Astrocyte (in vitro differentiated cells and primary cell): ENCODE measurements at regions not wholly inside any gene's neighbourhood (a gene's known extent, or its start where the extent isn't known, plus 50 kb on each side); places are given as distances from the start of the nearest gene placed in this dataset.

Experiments
- DNase-seq: peaks from one replicate; pipeline ENCODE4 v3.0.0-alpha.2; 2010; ENCODE audit warnings: low read depth
- FAIRE-seq: peaks from 2 replicates; lab custom pipeline; 2011; peaks lifted over from hg19 to GRCh38; lab: Jason Lieb, UNC
- H2AFZ ChIP-seq: 2 replicates; pipeline ENCODE4 v1.6.0; 2012; ENCODE audit warnings: low read depth, low read length, inconsistent platforms
- H3K27ac ChIP-seq: 2 replicates; pipeline ENCODE4 v1.5.1; 2011; ENCODE audit warnings: low read depth, low read length, inconsistent platforms
- H3K27me3 ChIP-seq: 2 replicates; pipeline ENCODE4 v1.6.0; 2011; ENCODE audit warnings: low read length, inconsistent platforms; ENCODE audit not compliant: insufficient read depth
- H3K36me3 ChIP-seq: 2 replicates; pipeline ENCODE4 v1.5.1; 2011; ENCODE audit warnings: low read length, inconsistent platforms; ENCODE audit not compliant: insufficient read depth
- H3K4me1 ChIP-seq: 2 replicates; pipeline ENCODE4 v1.5.1; 2011; ENCODE audit warnings: low read length, inconsistent platforms; ENCODE audit not compliant: insufficient read depth
- H3K4me2 ChIP-seq: 2 replicates; pipeline ENCODE4 v1.6.0; 2012; ENCODE audit warnings: low read length, inconsistent platforms
- H3K4me3 ChIP-seq: 2 replicates; pipeline ENCODE4 v1.5.1; 2011; ENCODE audit warnings: low read depth, mild to moderate bottlenecking, low read length, inconsistent platforms; ENCODE audit not compliant: insufficient read depth
- H3K79me2 ChIP-seq: 2 replicates; pipeline ENCODE4 v1.6.0; 2012; ENCODE audit warnings: mild to moderate bottlenecking, low read length, inconsistent platforms; ENCODE audit not compliant: insufficient read depth
- H3K9ac ChIP-seq: 2 replicates; pipeline ENCODE4 v1.6.0; 2012; ENCODE audit warnings: mild to moderate bottlenecking, low read length, inconsistent platforms
- H3K9me3 ChIP-seq: 2 replicates; pipeline ENCODE4 v1.5.1; 2012; ENCODE audit warnings: low read depth, mild to moderate bottlenecking, low read length, inconsistent platforms; ENCODE audit not compliant: insufficient read depth
- H4K20me1 ChIP-seq: 2 replicates; pipeline ENCODE4 v1.6.0; 2012; ENCODE audit warnings: low read length, inconsistent platforms; ENCODE audit not compliant: insufficient read depth
- H3K27ac Mint-ChIP-seq: one replicate; pipeline ENCODE4 v1.8.0; 2021; ENCODE audit warnings: mild to moderate bottlenecking, mixed read lengths; ENCODE audit not compliant: unreplicated experiment
- H3K27me3 Mint-ChIP-seq: one replicate; pipeline ENCODE4 v1.8.0; 2021; ENCODE audit warnings: low read depth, mixed read lengths; ENCODE audit not compliant: unreplicated experiment
- H3K36me3 Mint-ChIP-seq: one replicate; pipeline ENCODE4 v1.8.0; 2021; ENCODE audit warnings: low read depth, mixed read lengths; ENCODE audit not compliant: unreplicated experiment
- H3K4me1 Mint-ChIP-seq: one replicate; pipeline ENCODE4 v1.8.0; 2021; ENCODE audit warnings: low read depth, mixed read lengths; ENCODE audit not compliant: unreplicated experiment
- H3K4me3 Mint-ChIP-seq: one replicate; pipeline ENCODE4 v1.8.0; 2021; ENCODE audit warnings: mild to moderate bottlenecking, moderate library complexity, mixed read lengths; ENCODE audit not compliant: unreplicated experiment
- H3K9me3 Mint-ChIP-seq: one replicate; pipeline ENCODE4 v1.8.0; 2021; ENCODE audit warnings: mild to moderate bottlenecking, mixed read lengths; ENCODE audit not compliant: unreplicated experiment
- EZH2 ChIP-seq: IDR thresholded peaks from 2 replicates; pipeline ENCODE4 v1.6.1; 2012; ENCODE audit warnings: mild to moderate bottlenecking, low read length, inconsistent platforms; ENCODE audit not compliant: insufficient read depth
- TF ChIP-seq, protein P1 (sequence below): IDR thresholded peaks from 2 replicates; pipeline ENCODE4 v1.5.1; 2011; ENCODE audit warnings: low read depth, mild to moderate bottlenecking, inconsistent platforms, low read length, moderate library complexity; ENCODE audit not compliant: insufficient read depth

DNA sequence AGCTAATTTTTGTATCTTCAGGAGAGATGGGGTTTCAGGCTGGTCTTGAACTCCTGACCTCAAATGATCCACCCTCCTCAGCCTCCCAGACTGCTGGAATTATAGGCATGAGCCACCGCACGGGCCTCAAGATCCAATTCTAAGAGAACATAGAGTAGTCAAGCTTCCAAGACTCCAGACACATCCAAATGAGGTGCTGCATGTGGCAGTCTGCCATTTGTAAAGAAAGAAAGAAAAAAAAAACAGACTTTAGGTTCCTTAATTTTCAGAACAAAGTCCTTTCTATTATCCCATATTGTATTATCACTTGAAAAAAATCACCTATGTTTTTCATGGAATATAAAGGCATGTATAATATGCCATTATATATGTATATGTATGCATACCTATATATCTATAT is 2104.5 kb downstream of the MAT2B start:
- H3K9me3 Mint-ChIP-seq = peaks cover 6% of the 10 kb centered on the region
- H3K4me3 Mint-ChIP-seq = no peak overlapping the region
- no peak overlapping the region for H3K4me2 ChIP-seq
- H3K36me3 Mint-ChIP-seq = no peaks in the 10 kb centered on the region
- no peaks in the 10 kb centered on the region for H3K36me3 ChIP-seq
- no peaks in the 10 kb centered on the region for H3K79me2 ChIP-seq
- DNase-seq (no peak), FAIRE-seq (no peak)
- no peak overlapping the region for H2AFZ ChIP-seq
- no peak for TF ChIP-seq EZH2
- TF ChIP-seq, protein P1, sequence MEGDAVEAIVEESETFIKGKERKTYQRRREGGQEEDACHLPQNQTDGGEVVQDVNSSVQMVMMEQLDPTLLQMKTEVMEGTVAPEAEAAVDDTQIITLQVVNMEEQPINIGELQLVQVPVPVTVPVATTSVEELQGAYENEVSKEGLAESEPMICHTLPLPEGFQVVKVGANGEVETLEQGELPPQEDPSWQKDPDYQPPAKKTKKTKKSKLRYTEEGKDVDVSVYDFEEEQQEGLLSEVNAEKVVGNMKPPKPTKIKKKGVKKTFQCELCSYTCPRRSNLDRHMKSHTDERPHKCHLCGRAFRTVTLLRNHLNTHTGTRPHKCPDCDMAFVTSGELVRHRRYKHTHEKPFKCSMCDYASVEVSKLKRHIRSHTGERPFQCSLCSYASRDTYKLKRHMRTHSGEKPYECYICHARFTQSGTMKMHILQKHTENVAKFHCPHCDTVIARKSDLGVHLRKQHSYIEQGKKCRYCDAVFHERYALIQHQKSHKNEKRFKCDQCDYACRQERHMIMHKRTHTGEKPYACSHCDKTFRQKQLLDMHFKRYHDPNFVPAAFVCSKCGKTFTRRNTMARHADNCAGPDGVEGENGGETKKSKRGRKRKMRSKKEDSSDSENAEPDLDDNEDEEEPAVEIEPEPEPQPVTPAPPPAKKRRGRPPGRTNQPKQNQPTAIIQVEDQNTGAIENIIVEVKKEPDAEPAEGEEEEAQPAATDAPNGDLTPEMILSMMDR = no peak
- H3K4me1 Mint-ChIP-seq = no peaks in the 10 kb centered on the region
- H3K27me3 Mint-ChIP-seq = no peaks in the 10 kb centered on the region
- H3K4me1 ChIP-seq = no peaks in the 10 kb centered on the region
- H3K9me3 ChIP-seq = no peaks in the 10 kb centered on the region
- no peaks in the 10 kb centered on the region for H3K27me3 ChIP-seq
- no peak overlapping the region for H3K27ac ChIP-seq
- H3K9ac ChIP-seq = no peak overlapping the region
- H4K20me1 ChIP-seq = no peaks in the 10 kb centered on the region
- no peak overlapping the region for H3K4me3 ChIP-seq
- no peak overlapping the region for H3K27ac Mint-ChIP-seq

DNA sequence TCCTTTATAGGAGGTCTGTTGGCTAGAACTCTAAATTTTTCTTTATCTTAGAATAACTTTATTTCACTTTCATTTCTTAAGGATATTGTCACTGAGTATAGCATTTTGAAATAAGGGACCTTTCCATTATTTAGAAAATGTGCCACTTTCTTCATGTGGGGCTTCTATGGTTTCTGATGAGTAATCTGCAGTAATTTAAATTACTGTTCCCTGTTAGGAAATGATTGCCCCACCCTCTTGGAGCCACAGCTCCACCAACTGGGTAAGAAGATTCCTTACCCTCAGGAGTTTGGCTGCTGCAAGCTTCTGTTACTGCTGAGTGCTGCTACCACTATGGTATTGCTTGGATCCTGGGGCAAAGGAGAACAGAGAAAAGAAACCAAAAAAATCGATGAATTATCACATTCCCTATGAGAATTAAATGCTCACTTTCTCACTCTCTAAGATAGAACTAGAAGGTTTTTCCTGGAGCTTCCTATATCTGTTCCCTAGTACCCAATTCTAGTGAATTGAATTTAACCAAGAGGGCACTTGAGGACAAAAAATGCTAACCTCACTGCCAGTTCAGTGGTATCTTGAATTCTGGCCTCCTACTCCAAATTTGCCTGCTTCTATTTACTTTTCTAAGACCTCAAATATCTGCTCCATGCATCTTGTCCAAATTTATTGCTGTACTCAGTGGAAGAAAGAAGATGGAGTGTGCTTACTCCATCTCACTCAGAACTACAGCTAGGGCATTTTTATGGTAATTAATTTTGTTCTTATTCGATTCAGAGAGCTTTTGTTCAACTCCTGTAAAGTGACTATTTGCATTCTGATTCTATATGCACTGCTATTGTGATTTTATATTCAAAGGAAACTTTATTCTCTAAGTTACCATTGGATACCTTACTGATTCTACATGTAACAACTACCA is 2111.3 kb downstream of the MAT2B start:
- peak; percentile 40 for DNase-seq
- Mint-ChIP-seq H3K36me3 (no peaks in the 10 kb centered on the region), H3K27ac (no peak overlapping the region), H3K27me3 (no peaks in the 10 kb centered on the region), H3K4me1 (no peaks in the 10 kb centered on the region), H3K9me3 (peaks cover 7% of the 10 kb centered on the region), H3K4me3 (no peak overlapping the region)
- Histone ChIP-seq H3K4me3 (no peak overlapping the region), H3K9me3 (no peaks in the 10 kb centered on the region), H4K20me1 (no peaks in the 10 kb centered on the region), H3K27me3 (no peaks in the 10 kb centered on the region), H3K36me3 (no peaks in the 10 kb centered on the region), H3K4me1 (no peaks in the 10 kb centered on the region), H3K9ac (no peak overlapping the region), H3K27ac (no peak overlapping the region), H2AFZ (no peak overlapping the region), H3K4me2 (no peak overlapping the region), H3K79me2 (no peaks in the 10 kb centered on the region)
- TF ChIP-seq, protein P1 = no peak
- TF ChIP-seq EZH2 = no peak
- no peak for FAIRE-seq

DNA sequence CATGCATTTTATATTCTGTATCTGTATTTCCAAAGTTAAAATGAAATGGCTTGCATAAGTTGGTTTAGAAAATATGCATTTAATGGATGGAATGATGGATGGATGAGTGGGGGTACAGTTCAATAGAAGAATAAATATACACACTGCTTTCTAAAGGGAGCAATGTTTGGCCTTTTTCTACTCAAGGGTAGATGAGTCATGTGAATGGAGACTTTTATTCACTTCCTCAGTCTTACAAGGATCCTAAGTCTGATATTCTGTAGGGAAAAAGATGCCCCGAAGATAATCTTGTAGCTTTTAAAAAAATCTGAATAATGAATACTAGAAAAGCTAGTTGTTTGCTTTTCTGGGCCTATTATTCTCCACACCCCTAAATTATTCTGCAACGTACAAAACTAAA is 2112.1 kb downstream of the MAT2B start:
- H3K9me3 ChIP-seq = no peaks in the 10 kb centered on the region
- H3K4me1 ChIP-seq = no peaks in the 10 kb centered on the region
- no peak overlapping the region for H3K4me3 ChIP-seq
- no peak for TF ChIP-seq EZH2
- TF ChIP-seq, protein P1 = no peak
- Mint-ChIP-seq H3K4me3 (no peak overlapping the region), H3K27me3 (no peaks in the 10 kb centered on the region), H3K36me3 (no peaks in the 10 kb centered on the region), H3K4me1 (no peaks in the 10 kb centered on the region), H3K9me3 (peaks cover 7% of the 10 kb centered on the region), H3K27ac (no peak overlapping the region)
- no peaks in the 10 kb centered on the region for H3K79me2 ChIP-seq
- H3K27ac ChIP-seq = no peak overlapping the region
- FAIRE-seq (no peak), DNase-seq (peak; percentile 33)
- no peak overlapping the region for H3K4me2 ChIP-seq
- no peak overlapping the region for H2AFZ ChIP-seq
- H3K27me3 ChIP-seq = no peaks in the 10 kb centered on the region
- H4K20me1 ChIP-seq = no peaks in the 10 kb centered on the region
- H3K9ac ChIP-seq = no peak overlapping the region
- H3K36me3 ChIP-seq = no peaks in the 10 kb centered on the region
